AG04449 (cell line): ENCODE measurements at regions not wholly inside any gene's neighbourhood (a gene's known extent, or its start where the extent isn't known, plus 50 kb on each side); places are given as distances from the start of the nearest gene placed in this dataset.

ENCODE experiments used
- CTCF ChIA-PET: fragments of 350-600 bp; formaldehyde crosslinking; extraction: SDS; loops from one replicate; lab custom pipeline; 2021; ENCODE audit warnings: antibody characterized with exemption; lab: Yijun Ruan, JAX
- POLR2A ChIA-PET: fragments of 400-600, 350-600 bp; formaldehyde crosslinking; extraction: SDS; loops from one replicate; lab custom pipeline; 2020; ENCODE audit warnings: antibody characterized with exemption, inconsistent platforms; lab: Yijun Ruan, JAX
- DNase-seq: peaks from one replicate; pipeline ENCODE4 v3.0.0-alpha.2; 2010; ENCODE audit warnings: low read depth, low spot score
- H3K4me3 ChIP-seq: 2 replicates; pipeline ENCODE4 v1.5.1; 2011; ENCODE audit warnings: low read depth, mild to moderate bottlenecking, control low read depth, low read length
- CTCF ChIP-seq: IDR thresholded peaks from one replicate; pipeline ENCODE4 v1.5.1; 2011; ENCODE audit warnings: mild to moderate bottlenecking, moderate library complexity, low read length, control low read depth, inconsistent platforms; ENCODE audit not compliant: insufficient read depth; ENCODE audit errors: missing control alignments

DNA sequence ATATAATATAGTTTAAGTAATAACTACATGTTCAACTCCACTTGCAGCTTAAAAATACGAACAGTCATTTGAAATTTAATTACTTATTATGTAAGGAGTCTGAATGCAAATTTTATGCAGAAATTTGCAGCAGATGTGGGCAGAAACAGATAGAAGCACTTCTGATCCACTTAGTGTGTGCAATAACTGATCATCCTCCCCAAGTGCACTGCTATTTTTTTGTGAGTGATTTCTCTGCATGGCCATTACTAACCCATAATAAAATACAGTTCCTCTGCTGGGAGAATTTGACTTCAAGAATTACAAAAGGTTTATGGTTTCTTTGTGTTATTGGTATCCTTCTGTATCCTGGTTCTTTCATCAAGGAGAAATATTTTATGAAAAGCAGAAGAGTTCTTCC, 611.5 kb upstream of the RGS18 start:
- DNase-seq: no peak
- H3K4me3 ChIP-seq: no peak overlapping the region
- ChIA-PET POLR2A (no interaction called here), CTCF (no interaction called here)
- TF ChIP-seq CTCF: no peak

- ChIA-PET POLR2A (no interaction called here), CTCF (no interaction called here)
- no peak for DNase-seq
These were observed 607.2 kb upstream of the RGS18 start for GRCh38 chr1:191551019-191551418.

DNA sequence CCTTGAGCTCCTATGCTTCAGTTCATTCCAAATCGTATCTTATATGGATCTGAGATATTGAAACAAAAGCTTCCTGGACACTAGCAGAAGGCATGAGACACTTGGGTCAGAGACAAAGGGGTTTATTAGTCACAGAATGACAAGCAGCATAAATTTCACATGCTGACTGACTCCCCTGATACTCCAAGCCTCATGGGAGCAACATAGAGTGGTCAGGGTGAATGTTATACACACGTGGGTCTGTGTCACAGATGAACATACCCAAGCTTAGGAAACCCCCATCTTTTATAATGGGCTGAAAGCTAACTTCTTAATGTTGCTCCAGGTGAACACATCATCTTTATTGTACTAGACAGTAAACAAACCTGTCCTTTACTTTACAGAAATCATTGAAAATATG, 599.9 kb upstream of the RGS18 start:
- no peak for DNase-seq
- TF ChIP-seq CTCF: no peak
- POLR2A ChIA-PET: no interaction called here
- CTCF ChIA-PET: no interaction called here
- H3K4me3 ChIP-seq: no peak overlapping the region

More at GRCh38 chr1:191551019-191551418, 607.2 kb upstream of the RGS18 start:
- no peak for TF ChIP-seq CTCF
- no peak overlapping the region for H3K4me3 ChIP-seq

GRCh38 chr1:191561276-191561675, 597.0 kb upstream of the RGS18 start:
- no peak for TF ChIP-seq CTCF
- no peak for DNase-seq
- no peak overlapping the region for H3K4me3 ChIP-seq
- ChIA-PET CTCF (no interaction called here), POLR2A (no interaction called here)

DNA sequence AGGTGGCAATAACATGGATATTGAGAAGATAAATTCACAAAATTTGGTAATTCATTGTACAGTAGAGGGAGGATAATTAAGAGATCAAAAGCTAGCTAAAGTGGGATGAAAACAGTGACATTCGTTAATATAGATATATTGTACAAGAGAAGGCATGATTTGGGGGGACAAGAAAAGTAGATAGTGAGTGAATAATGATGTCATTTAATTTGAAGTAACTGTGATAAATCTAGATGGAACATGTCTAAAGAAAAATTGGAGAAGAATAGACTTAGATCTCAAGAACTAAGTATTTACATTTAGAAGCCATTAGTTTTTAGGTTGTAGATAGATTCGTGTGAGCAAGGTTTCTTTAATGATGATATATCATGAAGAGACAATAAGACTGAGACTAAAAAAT, 594.0 kb upstream of the RGS18 start:
- CTCF ChIA-PET: no interaction called here
- no peak for DNase-seq
- no peak overlapping the region for H3K4me3 ChIP-seq
- POLR2A ChIA-PET: no interaction called here
- TF ChIP-seq CTCF: no peak

GRCh38 chr1:191572479-191572878, 585.8 kb upstream of the RGS18 start:
- CTCF ChIA-PET: no interaction called here

More at GRCh38 chr1:191572479-191572878, 585.8 kb upstream of the RGS18 start:
- POLR2A ChIA-PET: no interaction called here
- no peak overlapping the region for H3K4me3 ChIP-seq
- TF ChIP-seq CTCF: no peak
- no peak for DNase-seq
